ENCODE measurements at regions not wholly inside any gene's neighbourhood (a gene's known extent, or its start where the extent isn't known, plus 50 kb on each side); places are given as distances from the start of the nearest gene placed in this dataset.
"Not testable (repeated sequence)": the region's sequence is repeated elsewhere in the genome, so short reads cannot be mapped to it uniquely, and the experiment has no call there.

GRCh38 chr10:4236905-4237304 lies 451.9 kb upstream of the KLF6 start:
- not testable (repeated sequence) for DNase-seq (ENCODE audit: low read depth in 3 of 3)

- no peak for DNase-seq (ENCODE audit: low read depth in 3 of 3)
Measured at GRCh38 chr10:4234661-4235060, 449.7 kb upstream of the KLF6 start.

- DNase-seq (ENCODE audit: low read depth in 3 of 3): no peak
Measured at GRCh38 chr10:4231439-4231838, 446.4 kb upstream of the KLF6 start.

- DNase-seq (ENCODE audit: low read depth in 3 of 3): no peak
Measured at GRCh38 chr10:4230036-4230435, 445.0 kb upstream of the KLF6 start.

DNA sequence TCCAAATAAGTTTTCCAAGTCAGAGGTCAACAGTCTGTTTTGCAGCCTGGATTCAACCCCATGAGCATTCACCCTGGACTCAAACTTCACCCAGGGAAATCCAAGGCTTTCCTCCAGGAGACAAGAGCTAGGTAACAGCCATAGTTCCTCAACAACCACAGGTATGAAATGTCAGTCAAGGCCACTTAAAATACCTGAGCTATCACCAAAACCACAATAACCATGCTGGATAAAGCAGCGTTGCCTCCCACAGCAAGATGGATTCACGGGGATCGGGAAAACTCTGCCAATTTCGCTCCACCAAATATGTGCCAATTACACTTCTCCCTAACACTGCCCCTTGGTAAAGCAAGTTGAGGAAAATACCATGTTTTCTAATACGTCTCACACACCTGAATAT lies 444.1 kb upstream of the KLF6 start:
- no peak for DNase-seq (ENCODE audit: low read depth in 3 of 3)

DNA sequence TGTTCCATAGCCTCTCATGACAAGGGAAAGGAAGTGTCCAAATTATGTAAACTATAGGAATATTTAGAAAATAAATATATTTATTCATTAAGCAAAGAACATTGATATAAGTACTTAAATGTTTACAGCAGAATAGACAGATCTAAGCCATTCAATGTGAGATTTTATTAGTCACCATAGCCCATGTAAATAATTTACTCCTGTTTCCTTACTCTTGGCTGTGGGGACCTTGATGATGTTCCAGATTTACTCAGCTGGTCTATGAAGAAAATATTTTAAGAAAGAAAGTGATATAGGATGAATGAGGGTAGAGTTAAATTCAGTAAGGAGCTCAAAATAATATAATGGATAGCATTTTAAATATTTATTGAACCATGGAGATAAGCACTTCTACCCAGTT lies 442.6 kb upstream of the KLF6 start:
- DNase-seq (ENCODE audit: low read depth in 3 of 3): no peak

DNA sequence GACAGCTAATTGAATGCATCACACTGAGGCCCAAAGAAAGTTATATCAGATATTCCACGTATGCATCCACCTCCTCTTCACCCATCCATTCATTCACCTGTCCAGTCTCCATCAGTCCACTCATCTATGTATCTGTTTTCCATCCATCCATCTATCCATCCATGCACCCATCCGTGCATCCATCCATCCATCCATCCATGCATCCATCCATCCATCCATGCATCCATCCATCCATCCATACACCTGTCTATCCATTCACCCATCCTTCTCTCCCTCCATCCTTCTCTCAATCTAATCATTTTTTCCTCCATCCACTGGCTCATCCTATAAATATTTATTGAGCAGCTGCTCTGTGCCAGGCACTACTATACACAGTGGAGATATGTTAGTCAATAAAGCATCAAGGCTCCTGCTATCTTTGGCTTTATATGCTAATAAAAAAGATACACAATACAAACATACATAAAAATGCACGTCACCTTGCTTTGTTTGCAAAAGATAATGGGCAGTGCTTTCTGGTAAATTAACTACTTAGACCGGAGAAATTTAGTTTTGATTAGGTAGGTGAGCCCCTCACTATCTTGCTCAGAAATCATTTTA lies 442.0 kb upstream of the KLF6 start:
- no peak for DNase-seq (ENCODE audit: low read depth in 3 of 3)

- no peak for DNase-seq (ENCODE audit: low read depth in 3 of 3)
Measured at GRCh38 chr10:4224178-4224577, 439.2 kb upstream of the KLF6 start.

GRCh38 chr10:4221310-4221709 lies 436.3 kb upstream of the KLF6 start:
- DNase-seq (ENCODE audit: low read depth in 3 of 3): not testable (repeated sequence)

DNA sequence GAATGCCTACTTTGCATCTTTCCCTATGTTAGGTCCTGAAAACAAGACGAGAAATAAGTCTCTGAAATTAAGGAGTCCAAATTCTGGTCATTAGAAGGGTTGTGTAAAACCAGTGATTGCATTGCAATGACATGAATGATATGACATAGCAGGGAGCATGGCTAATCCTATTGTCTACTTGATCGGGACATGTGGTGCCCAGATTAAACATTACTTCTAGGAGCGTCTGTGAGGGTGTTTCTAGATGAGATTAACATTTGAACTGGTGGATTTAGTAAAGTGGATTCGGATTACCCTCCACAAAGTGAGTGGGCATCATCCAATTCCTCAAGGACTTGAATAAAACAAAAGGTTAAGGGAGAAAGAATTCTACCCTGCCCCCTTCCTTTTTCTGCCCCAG lies 434.9 kb upstream of the KLF6 start:
- no peak for DNase-seq (ENCODE audit: low read depth in 3 of 3)

DNA sequence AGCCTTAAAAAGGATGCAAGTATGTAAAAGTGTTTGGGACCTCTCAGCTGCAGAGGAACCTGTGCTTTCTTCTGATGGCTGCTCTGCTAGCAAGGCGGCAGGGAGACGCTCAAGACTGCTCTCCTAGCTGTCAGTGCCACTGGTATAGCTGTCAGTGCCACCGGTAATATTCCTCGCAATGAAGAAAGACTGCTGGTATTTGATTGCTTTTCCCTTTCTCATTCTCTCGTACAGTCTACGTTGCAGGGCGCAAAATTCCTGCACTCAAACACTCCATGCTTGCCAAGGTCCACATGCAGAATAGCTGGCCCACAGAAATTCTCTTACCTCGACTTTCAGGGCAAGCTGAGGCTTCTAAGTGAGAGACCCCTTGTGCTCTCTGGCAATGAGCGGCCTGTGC lies 432.6 kb upstream of the KLF6 start:
- no peak for DNase-seq (ENCODE audit: low read depth in 3 of 3)

GRCh38 chr10:4217187-4217586 lies 432.2 kb upstream of the KLF6 start:
- no peak for DNase-seq (ENCODE audit: low read depth in 3 of 3)

- DNase-seq (ENCODE audit: low read depth in 3 of 3): no peak
Measured at GRCh38 chr10:4216726-4217125, 431.7 kb upstream of the KLF6 start.

GRCh38 chr10:4215963-4216575 lies 431.1 kb upstream of the KLF6 start:
- DNase-seq (ENCODE audit: low read depth in 3 of 3): no peak

DNA sequence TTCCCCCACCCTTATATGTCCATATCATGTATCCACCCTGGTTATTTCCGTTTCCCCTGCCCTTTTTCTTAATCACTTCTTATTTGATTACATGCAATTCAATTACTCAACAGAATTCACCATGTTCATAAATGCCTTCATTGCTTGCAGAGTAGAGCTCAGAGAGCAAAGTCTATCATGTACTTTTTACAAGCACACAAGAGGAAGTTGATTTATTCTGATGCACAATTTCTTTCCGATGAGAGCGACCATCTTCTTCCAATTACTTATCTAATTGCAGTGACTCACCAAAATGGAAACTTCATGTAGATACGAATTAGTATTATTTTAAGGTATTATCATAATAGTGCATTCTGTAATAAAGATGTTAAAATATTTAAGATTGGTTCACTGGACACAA lies 430.5 kb upstream of the KLF6 start:
- no peak for DNase-seq (ENCODE audit: low read depth in 3 of 3)

GRCh38 chr10:4214908-4215307 lies 429.9 kb upstream of the KLF6 start:
- DNase-seq (ENCODE audit: low read depth in 3 of 3): no peak

DNA sequence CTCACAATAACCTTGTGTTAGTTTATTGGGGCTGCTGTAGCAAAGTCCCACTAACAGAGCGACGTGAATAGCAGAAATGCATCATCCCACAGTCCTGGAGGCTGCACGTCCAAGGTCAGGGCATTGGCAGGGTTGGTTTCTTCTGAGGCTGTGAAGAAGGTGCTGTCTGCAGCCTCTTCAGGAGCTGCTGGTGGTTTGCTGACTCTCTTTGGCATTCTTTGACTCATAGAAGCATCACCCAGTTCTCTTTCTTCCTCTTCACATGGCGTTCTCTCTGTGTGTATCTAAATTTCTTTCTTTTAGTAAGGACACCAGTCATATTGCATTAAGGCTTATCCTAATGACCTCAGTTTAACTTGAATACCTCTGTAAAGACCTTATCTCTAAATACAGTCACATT lies 428.4 kb upstream of the KLF6 start:
- no peak for DNase-seq (ENCODE audit: low read depth in 3 of 3)

DNA sequence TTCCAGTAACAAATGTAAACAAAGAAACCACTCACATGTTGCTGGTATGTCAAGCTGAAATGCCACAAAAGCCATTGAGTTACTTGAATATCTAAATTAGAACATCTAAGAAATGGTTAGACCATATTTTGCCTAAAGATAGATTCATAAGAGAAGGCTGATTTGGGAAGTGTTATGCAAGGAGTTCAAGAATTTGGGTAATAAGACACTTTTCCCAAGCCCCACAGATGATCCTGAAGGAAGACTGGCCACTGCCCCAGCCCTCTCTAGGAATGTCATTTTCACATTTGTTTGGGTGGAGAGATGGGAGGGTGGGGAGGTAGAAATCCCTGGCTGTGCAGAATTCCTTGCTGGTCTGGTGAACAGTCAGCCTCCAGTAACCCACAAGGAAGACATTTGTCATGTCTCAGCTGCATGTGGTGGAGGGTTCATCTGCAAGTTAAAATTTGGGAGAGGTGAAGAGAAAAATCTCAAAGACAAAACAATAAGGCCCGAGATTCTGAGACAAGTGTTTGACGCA lies 427.2 kb upstream of the KLF6 start:
- no peak for DNase-seq (ENCODE audit: low read depth in 3 of 3)

GRCh38 chr10:4208499-4208898 lies 423.5 kb upstream of the KLF6 start:
- no peak for DNase-seq (ENCODE audit: low read depth in 3 of 3)

DNA sequence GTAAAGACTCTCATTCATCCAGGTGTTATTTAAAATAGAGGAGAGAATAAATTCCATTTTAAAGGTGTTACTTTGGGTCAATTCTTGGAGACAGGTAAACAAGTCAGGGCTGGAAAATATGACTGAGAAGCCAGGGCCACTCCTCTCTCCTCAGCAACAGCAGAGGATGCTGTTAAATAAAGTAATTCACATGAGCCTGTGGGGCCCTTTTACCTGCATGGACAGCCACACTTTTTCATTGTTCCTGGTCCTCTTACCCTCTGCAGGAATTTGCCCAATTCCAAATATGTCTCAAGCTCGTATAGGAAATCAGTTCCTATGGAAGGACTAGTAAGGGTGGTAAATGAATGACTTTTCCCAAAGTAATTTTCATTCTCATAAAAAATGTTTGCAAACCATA lies 420.1 kb upstream of the KLF6 start:
- no peak for DNase-seq (ENCODE audit: low read depth in 3 of 3)

DNA sequence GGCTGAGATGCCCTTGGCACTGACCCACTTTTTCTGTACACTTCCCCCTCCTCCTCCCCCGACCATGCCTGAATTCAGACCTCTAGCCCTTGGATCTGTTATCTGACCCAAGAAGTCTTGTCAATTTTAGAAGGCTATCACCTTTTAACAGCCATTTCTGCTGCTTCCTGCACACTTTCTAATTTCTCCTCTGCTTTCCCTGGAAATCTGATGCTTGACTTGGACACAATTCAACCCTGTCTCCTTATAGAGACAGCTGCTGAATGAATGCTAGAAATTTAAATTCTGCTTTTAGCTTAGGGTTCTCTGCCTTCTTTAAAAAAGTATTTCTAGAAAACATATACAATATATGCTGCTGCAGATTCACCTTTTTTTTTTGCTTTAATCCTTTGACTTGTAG lies 417.9 kb upstream of the KLF6 start:
- no peak for DNase-seq (ENCODE audit: low read depth in 3 of 3)

DNA sequence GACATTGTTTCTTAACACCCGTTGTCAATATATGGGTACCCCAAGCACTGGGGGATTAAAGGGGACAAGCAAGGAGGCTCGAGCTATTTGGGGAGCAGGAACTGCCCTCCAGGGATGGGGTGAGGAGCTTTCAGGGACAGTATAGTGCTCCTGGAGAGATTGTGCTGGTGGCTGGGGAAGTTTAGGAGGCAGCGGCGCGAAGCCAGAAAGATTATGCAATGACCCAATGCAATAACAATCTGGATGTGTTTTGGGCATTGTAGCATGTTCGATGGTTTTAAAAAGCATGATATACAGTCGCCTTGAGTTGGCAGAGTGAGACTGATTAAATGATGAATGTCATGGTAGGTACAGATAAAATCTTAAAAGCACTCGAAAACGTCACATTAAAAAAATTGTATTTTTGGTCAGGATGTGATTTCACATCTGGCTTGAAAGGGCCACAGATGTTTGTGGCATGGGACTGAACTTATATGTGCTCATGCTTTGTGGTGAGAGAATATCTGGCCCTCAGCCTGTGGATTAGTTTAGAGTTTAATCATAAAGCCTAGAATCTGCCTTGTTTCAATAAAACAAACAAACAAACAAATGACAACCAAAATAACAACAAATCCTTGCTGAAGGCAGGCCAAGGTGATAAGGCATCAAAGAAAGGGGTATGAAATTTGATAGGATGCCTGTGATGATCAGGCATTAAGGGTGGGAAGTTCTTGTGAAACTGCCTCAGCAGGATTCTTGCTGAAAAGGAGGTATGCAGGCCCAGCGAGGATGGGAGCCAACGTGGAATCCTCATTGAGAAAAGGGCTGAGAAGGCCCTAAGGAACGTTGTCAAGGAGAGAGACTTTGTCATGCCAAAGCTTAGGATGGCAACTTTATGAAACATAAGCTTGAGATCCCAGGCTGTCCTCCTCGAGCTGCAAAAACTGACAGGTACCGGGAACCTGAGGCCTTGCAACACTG lies 417.1 kb upstream of the KLF6 start:
- no peak for DNase-seq (ENCODE audit: low read depth in 3 of 3)

- DNase-seq (ENCODE audit: low read depth in 3 of 3): no peak
Measured at GRCh38 chr10:4199196-4199595, 414.2 kb upstream of the KLF6 start.

All from stimulated activated CD4-positive, alpha-beta T cell treated with anti-CD3 and anti-CD28 coated beads, TNF-alpha, amount 100 ng/mL, for 4 hours (primary cell).